ENCODE measurements at regions not wholly inside any gene's neighbourhood (a gene's known extent, or its start where the extent isn't known, plus 50 kb on each side); places are given as distances from the start of the nearest gene placed in this dataset.

DNA sequence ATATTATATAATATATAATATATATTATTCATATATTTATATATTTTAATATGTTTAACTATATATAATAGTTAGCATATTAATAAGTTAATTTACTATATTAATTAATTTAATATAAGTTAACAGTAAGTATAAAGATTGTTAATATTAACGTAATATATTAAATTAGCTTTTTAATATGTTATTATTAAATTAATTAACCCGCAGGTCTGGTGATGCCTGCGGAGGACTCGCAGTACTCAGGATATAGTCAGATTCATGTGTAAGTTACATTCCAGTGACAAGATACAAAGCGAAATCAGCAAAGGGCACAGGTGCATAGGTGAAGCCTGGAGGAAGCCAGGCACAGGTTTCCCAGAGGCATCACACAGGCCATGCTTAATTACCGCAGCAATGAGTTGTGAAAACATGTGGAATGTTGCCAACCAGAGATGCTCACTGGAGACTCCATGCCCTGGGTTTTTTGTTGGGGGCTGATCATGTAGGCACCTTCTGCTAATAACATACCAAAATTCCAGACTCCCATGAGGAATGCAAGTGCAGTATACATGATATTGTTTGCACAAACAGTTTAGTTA lies 130.4 kb upstream of the MPHOSPH6 start:
- TF ChIP-seq POLR2A (IDR thresholded peaks at IDR 0.05) (no peak), EP300 (IDR thresholded peaks at IDR 0.05) (no peak), POLR2AphosphoS5 (IDR thresholded peaks at IDR 0.05) (no peak)
- TF ChIP-seq, protein P1, sequence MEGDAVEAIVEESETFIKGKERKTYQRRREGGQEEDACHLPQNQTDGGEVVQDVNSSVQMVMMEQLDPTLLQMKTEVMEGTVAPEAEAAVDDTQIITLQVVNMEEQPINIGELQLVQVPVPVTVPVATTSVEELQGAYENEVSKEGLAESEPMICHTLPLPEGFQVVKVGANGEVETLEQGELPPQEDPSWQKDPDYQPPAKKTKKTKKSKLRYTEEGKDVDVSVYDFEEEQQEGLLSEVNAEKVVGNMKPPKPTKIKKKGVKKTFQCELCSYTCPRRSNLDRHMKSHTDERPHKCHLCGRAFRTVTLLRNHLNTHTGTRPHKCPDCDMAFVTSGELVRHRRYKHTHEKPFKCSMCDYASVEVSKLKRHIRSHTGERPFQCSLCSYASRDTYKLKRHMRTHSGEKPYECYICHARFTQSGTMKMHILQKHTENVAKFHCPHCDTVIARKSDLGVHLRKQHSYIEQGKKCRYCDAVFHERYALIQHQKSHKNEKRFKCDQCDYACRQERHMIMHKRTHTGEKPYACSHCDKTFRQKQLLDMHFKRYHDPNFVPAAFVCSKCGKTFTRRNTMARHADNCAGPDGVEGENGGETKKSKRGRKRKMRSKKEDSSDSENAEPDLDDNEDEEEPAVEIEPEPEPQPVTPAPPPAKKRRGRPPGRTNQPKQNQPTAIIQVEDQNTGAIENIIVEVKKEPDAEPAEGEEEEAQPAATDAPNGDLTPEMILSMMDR (IDR thresholded peaks at IDR 0.05): no peak

Measured in sigmoid colon (tissue), 4 donors.